Type B pancreatic cell (in vitro differentiated cells): ENCODE measurements at regions not wholly inside any gene's neighbourhood (a gene's known extent, or its start where the extent isn't known, plus 50 kb on each side); places are given as distances from the start of the nearest gene placed in this dataset.

Experiments
- DNase-seq: peaks from one replicate; pipeline ENCODE4 v3.0.0; 2021; ENCODE audit warnings: mixed read lengths; ENCODE audit not compliant: unreplicated experiment; ENCODE audit errors: extremely low spot score
- H3K27ac Mint-ChIP-seq: 2 replicates; pipeline ENCODE4 v1.8.0; 2021; ENCODE audit warnings: mild to moderate bottlenecking, mixed read lengths
- H3K27me3 Mint-ChIP-seq: 2 replicates; pipeline ENCODE4 v1.8.0; 2021; ENCODE audit warnings: mixed read lengths
- H3K36me3 Mint-ChIP-seq: 2 replicates; pipeline ENCODE4 v1.8.0; 2021; ENCODE audit warnings: mixed read lengths
- H3K4me1 Mint-ChIP-seq: one replicate; pipeline ENCODE4 v1.8.0; 2021; ENCODE audit warnings: mixed read lengths; ENCODE audit not compliant: unreplicated experiment
- H3K4me3 Mint-ChIP-seq: 2 replicates; pipeline ENCODE4 v1.8.0; 2021; ENCODE audit warnings: mild to moderate bottlenecking, mixed read lengths
- H3K9me3 Mint-ChIP-seq: 2 replicates; pipeline ENCODE4 v1.8.0; 2021; ENCODE audit warnings: mixed read lengths
- CTCF ChIP-seq: fragments of 200-600 bp; sonication (generic); conservative IDR thresholded peaks from 2 replicates; pipeline ENCODE4 v1.5.0; 2021; ENCODE audit warnings: antibody characterized with exemption, mild to moderate bottlenecking

GRCh38 chr2:18829976-18830375 is 240.6 kb upstream of the NT5C1B start:
- peak overlapping the region; percentile 48 for H3K27ac Mint-ChIP-seq
- H3K27me3 Mint-ChIP-seq, result peaks cover 65% of the 10 kb centered on the region
- no peaks in the 10 kb centered on the region for H3K9me3 Mint-ChIP-seq
- H3K4me3 Mint-ChIP-seq, result no peak overlapping the region
- no peaks in the 10 kb centered on the region for H3K36me3 Mint-ChIP-seq
- no peak for DNase-seq
- TF ChIP-seq CTCF, result no peak
- peaks cover 42% of the 10 kb centered on the region for H3K4me1 Mint-ChIP-seq

GRCh38 chr2:18829251-18829902 is 240.0 kb upstream of the NT5C1B start:
- Mint-ChIP-seq H3K27ac (peak overlapping the region; percentile 48), H3K4me1 (peaks cover 48% of the 10 kb centered on the region), H3K27me3 (peaks cover 65% of the 10 kb centered on the region), H3K4me3 (peak overlapping the region; percentile 27), H3K9me3 (no peaks in the 10 kb centered on the region), H3K36me3 (no peaks in the 10 kb centered on the region)
- DNase-seq, result no peak
- no peak for TF ChIP-seq CTCF

GRCh38 chr2:18828296-18828695 is 238.9 kb upstream of the NT5C1B start:
- H3K4me1 Mint-ChIP-seq, result peaks cover 56% of the 10 kb centered on the region
- H3K9me3 Mint-ChIP-seq, result peaks cover 6% of the 10 kb centered on the region
- H3K27ac Mint-ChIP-seq, result no peak overlapping the region
- no peak for DNase-seq
- no peak overlapping the region for H3K4me3 Mint-ChIP-seq
- TF ChIP-seq CTCF, result no peak
- peaks cover 64% of the 10 kb centered on the region for H3K27me3 Mint-ChIP-seq
- H3K36me3 Mint-ChIP-seq, result no peaks in the 10 kb centered on the region

- no peak for DNase-seq
- peaks cover 6% of the 10 kb centered on the region for H3K9me3 Mint-ChIP-seq
- H3K27ac Mint-ChIP-seq, result peak overlapping the region; percentile 35
- no peak for TF ChIP-seq CTCF
- H3K27me3 Mint-ChIP-seq, result peaks cover 61% of the 10 kb centered on the region
- no peak overlapping the region for H3K4me3 Mint-ChIP-seq
- peaks cover 44% of the 10 kb centered on the region for H3K4me1 Mint-ChIP-seq
- no peaks in the 10 kb centered on the region for H3K36me3 Mint-ChIP-seq
These were observed 236.5 kb upstream of the NT5C1B start for GRCh38 chr2:18825838-18826237.

- Mint-ChIP-seq H3K27ac (no peak overlapping the region), H3K4me1 (peaks cover 38% of the 10 kb centered on the region), H3K27me3 (peaks cover 60% of the 10 kb centered on the region), H3K36me3 (no peaks in the 10 kb centered on the region), H3K9me3 (peaks cover 6% of the 10 kb centered on the region), H3K4me3 (no peak overlapping the region)
- TF ChIP-seq CTCF, result no peak
- DNase-seq, result no peak
These were observed 235.5 kb upstream of the NT5C1B start for GRCh38 chr2:18824915-18825314.
